ENCODE measurements at regions not wholly inside any gene's neighbourhood (a gene's known extent, or its start where the extent isn't known, plus 50 kb on each side); places are given as distances from the start of the nearest gene placed in this dataset.

GRCh38 chr10:29798921-29799690, 164.3 kb upstream of the SVIL start:
- Histone ChIP-seq H3K4me1 (peaks cover 6 to 19% (median 15%) of the 10 kb centered on the region in 4 donors), H3K4me3 (no peak overlapping the region), H3K27me3 (no peaks in the 10 kb centered on the region), H3K27ac (no peak overlapping the region), H3K9me3 (no peaks in the 10 kb centered on the region), H3K36me3 (no peaks in the 10 kb centered on the region)
- WGBS, 2 donors: 57 to 75% methylated on average over 6 of the region's 6 CpGs
- peak in 1 of 2 donors; percentile 20 for DNase-seq
- TF ChIP-seq CTCF (IDR thresholded peaks at IDR 0.05): no peak
- TF ChIP-seq EP300 (IDR thresholded peaks at IDR 0.05): no peak
- TF ChIP-seq POLR2AphosphoS5 (IDR thresholded peaks at IDR 0.05): no peak
- no peak for TF ChIP-seq POLR2A (IDR thresholded peaks at IDR 0.05)
- ATAC-seq (ENCODE audit: low FRiP score in 2 of 2): no peak

- no peak overlapping the region for H3K27ac ChIP-seq
- DNase-seq: no peak
Observed at GRCh38 chr10:29797616-29798015, 162.8 kb upstream of the SVIL start.

DNA sequence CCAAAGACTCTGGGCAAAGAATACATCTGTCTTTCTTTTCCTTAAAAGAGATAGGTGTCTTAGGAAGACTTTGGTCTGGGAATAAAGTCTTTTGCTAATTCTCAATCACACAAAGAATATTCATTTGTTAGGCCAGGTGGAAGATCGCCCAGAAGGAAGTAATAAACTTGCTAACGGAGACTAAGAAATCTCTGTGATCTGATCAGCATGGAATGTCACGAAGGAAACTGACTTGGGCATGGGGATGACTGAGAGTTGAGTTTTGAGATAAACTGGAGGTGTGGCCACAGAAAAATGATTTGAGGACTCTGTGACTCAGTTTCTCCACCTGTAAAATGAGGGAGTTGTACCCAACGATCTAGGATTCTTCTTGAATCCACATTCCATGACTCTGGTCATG, 161.1 kb upstream of the SVIL start:
- DNase-seq: no peak
- Histone ChIP-seq H3K9me3 (no peaks in the 10 kb centered on the region), H3K4me1 (peaks cover 0 to 19% (median 8%) of the 10 kb centered on the region in 4 donors), H3K4me3 (no peak overlapping the region), H3K27me3 (no peaks in the 10 kb centered on the region), H3K36me3 (no peaks in the 10 kb centered on the region), H3K27ac (peak overlapping the region in 3 of 4 donors; percentile 7 to 24 (median 11))
- WGBS, 2 donors: 63 to 64% methylated on average over 4 of the region's 4 CpGs
- TF ChIP-seq POLR2AphosphoS5 (IDR thresholded peaks at IDR 0.05) (no peak), CTCF (IDR thresholded peaks at IDR 0.05) (no peak), POLR2A (IDR thresholded peaks at IDR 0.05) (no peak), EP300 (IDR thresholded peaks at IDR 0.05) (no peak)
- ATAC-seq (ENCODE audit: low FRiP score in 2 of 2): no peak

More at GRCh38 chr10:29797616-29798015, 162.8 kb upstream of the SVIL start:
- TF ChIP-seq POLR2A (IDR thresholded peaks at IDR 0.05) (no peak), CTCF (IDR thresholded peaks at IDR 0.05) (no peak), EP300 (IDR thresholded peaks at IDR 0.05) (no peak)
- H3K4me1 ChIP-seq: peaks cover 0 to 12% (median 5%) of the 10 kb centered on the region in 4 donors
- no peaks in the 10 kb centered on the region for H3K9me3 ChIP-seq
- H3K4me3 ChIP-seq: no peak overlapping the region
- ATAC-seq (ENCODE audit: low FRiP score in 2 of 2): no peak
- H3K27me3 ChIP-seq: no peaks in the 10 kb centered on the region
- WGBS, 2 donors: 73 to 75% methylated on average over 2 of the region's 2 CpGs
- no peaks in the 10 kb centered on the region for H3K36me3 ChIP-seq

- Histone ChIP-seq H3K9me3 (no peaks in the 10 kb centered on the region), H3K36me3 (no peaks in the 10 kb centered on the region), H3K4me1 (peaks cover 0 to 19% (median 8%) of the 10 kb centered on the region in 4 donors), H3K4me3 (no peak overlapping the region), H3K27me3 (no peaks in the 10 kb centered on the region), H3K27ac (peak overlapping the region in 3 of 4 donors; percentile 7 to 24 (median 11))
- 59 to 68% methylated on average over 11 of the region's 11 CpGs for WGBS, 2 donors
- TF ChIP-seq EP300 (IDR thresholded peaks at IDR 0.05): no peak
- no peak for TF ChIP-seq POLR2AphosphoS5 (IDR thresholded peaks at IDR 0.05)
- no peak for TF ChIP-seq POLR2A (IDR thresholded peaks at IDR 0.05)
- ATAC-seq (ENCODE audit: low FRiP score in 2 of 2) (no peak), DNase-seq (no peak)
Observed at GRCh38 chr10:29794776-29795611, 160.2 kb upstream of the SVIL start.

DNA sequence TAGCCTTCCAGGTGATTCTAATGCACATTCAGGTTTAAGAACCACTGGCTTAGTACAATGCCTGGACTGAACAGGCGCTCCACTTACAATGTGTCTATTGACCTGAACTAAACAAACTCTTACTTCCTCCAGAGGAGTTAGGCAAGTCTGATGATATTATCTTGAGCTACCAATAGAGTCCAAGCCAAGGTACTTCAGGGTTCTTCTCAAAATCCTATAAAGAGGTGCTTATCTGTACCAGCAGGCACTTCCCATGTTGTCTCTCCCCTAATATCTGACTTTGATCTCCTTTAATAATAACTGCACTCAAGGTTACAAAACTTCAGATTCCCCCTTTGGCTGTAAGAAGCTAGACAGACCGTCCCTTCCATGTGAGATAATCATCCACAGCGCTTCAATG, 157.0 kb upstream of the SVIL start:
- H3K27me3 ChIP-seq: no peaks in the 10 kb centered on the region
- H3K27ac ChIP-seq: peak overlapping the region in 1 of 4 donors; percentile 3
- peaks cover 0 to 19% (median 6%) of the 10 kb centered on the region in 4 donors for H3K4me1 ChIP-seq
- WGBS, 2 donors: 54 to 57% methylated on average over 3 of the region's 3 CpGs
- TF ChIP-seq POLR2A (IDR thresholded peaks at IDR 0.05): no peak
- peak in 1 of 2 donors; percentile 14 for TF ChIP-seq POLR2AphosphoS5 (IDR thresholded peaks at IDR 0.05)
- TF ChIP-seq CTCF (IDR thresholded peaks at IDR 0.05): no peak
- peak in 2 of 4 donors; percentile 12 to 41 for TF ChIP-seq EP300 (IDR thresholded peaks at IDR 0.05)
- DNase-seq: no peak
- H3K4me3 ChIP-seq: no peak overlapping the region
- no peaks in the 10 kb centered on the region for H3K36me3 ChIP-seq
- ATAC-seq (ENCODE audit: low FRiP score in 2 of 2): no peak
- no peaks in the 10 kb centered on the region for H3K9me3 ChIP-seq
